ENCODE measurements at regions not wholly inside any gene's neighbourhood (a gene's known extent, or its start where the extent isn't known, plus 50 kb on each side); places are given as distances from the start of the nearest gene placed in this dataset.

DNA sequence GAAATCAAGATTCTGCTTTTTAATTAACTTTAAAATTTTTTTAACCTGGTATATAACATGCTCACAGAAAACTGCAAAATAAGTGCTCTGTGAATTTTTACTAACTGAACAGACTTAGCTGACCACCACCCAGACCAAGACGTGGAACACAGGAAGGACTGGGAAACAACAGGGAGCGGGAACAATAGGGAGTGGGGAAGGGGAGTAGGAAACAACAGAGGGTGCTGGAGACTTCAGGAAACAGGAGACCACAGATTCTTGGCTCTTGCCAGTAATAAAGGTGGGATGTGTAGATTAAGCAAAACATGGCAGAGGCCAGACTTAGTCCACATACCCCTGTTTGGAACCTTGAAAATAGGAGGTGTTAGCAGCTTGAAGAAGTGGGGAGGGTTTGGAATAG is 51.4 kb upstream of the TMCC3 start:
- Histone ChIP-seq H3K27ac (ENCODE audit: low read depth, low read length) (no peak overlapping the region), H3K27me3 (ENCODE audit: control insufficient read depth in 3 of 3, insufficient read depth in 3 of 3, low read length in 3 of 3) (no peaks in the 10 kb centered on the region), H3K9me3 (ENCODE audit: control insufficient read depth in 3 of 3, low read length in 3 of 3) (no peaks in the 10 kb centered on the region), H3K36me3 (ENCODE audit: control insufficient read depth in 3 of 3, insufficient read depth in 3 of 3, low read length in 3 of 3) (no peaks in the 10 kb centered on the region), H3K4me1 (ENCODE audit: control insufficient read depth in 3 of 3, insufficient read depth in 3 of 3, low read length in 3 of 3) (peaks cover 3 to 13% (median 7%) of the 10 kb centered on the region in 3 donors), H3K9ac (ENCODE audit: low read depth in 1 of 3, low read length in 3 of 3) (no peak overlapping the region), H3K4me3 (ENCODE audit: low read length in 3 of 3) (no peak overlapping the region)

- H3K4me3 ChIP-seq (ENCODE audit: low read length in 3 of 3): no peak overlapping the region
- H3K9ac ChIP-seq (ENCODE audit: low read depth in 1 of 3, low read length in 3 of 3): no peak overlapping the region
- H3K4me1 ChIP-seq (ENCODE audit: control insufficient read depth in 3 of 3, insufficient read depth in 3 of 3, low read length in 3 of 3): peaks cover 2 to 11% (median 7%) of the 10 kb centered on the region in 3 donors
- H3K27ac ChIP-seq (ENCODE audit: low read depth, low read length): no peak overlapping the region
- H3K9me3 ChIP-seq (ENCODE audit: control insufficient read depth in 3 of 3, low read length in 3 of 3): no peaks in the 10 kb centered on the region
- no peaks in the 10 kb centered on the region for H3K27me3 ChIP-seq (ENCODE audit: control insufficient read depth in 3 of 3, insufficient read depth in 3 of 3, low read length in 3 of 3)
- no peaks in the 10 kb centered on the region for H3K36me3 ChIP-seq (ENCODE audit: control insufficient read depth in 3 of 3, insufficient read depth in 3 of 3, low read length in 3 of 3)
Observed at GRCh38 chr12:94700662-94701061, 50.3 kb upstream of the TMCC3 start.

Data from skeletal muscle tissue (tissue), 3 donors.